HCT116 (cell line): ENCODE measurements at regions not wholly inside any gene's neighbourhood (a gene's known extent, or its start where the extent isn't known, plus 50 kb on each side); places are given as distances from the start of the nearest gene placed in this dataset.

Source experiments
- ATAC-seq: fragments of 200-7000 bp; cut with Tn5 transposase; 2 replicates; pipeline ENCODE4 v1.9.1; 2020; ENCODE audit warnings: mild to moderate bottlenecking, moderate library complexity
- BruUV-seq: library from RNA; stranded (reverse); fragments of 400-500 nt; replicated peaks from 2 replicates; lab custom pipeline; 2021; lab: Mats Ljungman, UMichigan
- CTCF ChIA-PET: fragments of 300-600 bp; sonication (Branson Sonifier 250); formaldehyde crosslinking; loops from one replicate; lab custom pipeline; 2021; ENCODE audit warnings: antibody characterized with exemption; lab: Charles Lee
- POLR2A ChIA-PET: fragments of 300-600, 350-600 bp; sonication (Branson Sonifier 250); formaldehyde crosslinking; loops from one replicate; lab custom pipeline; 2021; ENCODE audit warnings: antibody characterized with exemption; lab: Charles Lee
- RAD21 ChIA-PET, 2 experiments: fragments of 300-600 bp; sonication (Branson Sonifier 250); formaldehyde crosslinking; loops; one replicate each; lab custom pipeline; 2023; ENCODE audit warnings: low total read pairs in 2 of 2; ENCODE audit not compliant: uncharacterized antibody in 2 of 2, unreplicated experiment in 2 of 2, low non-redundant PET in 1 of 2; lab: Charles Lee
- DNase-seq: peaks from one replicate; pipeline ENCODE4 v3.0.0-alpha.2; 2010; ENCODE audit warnings: low read depth, low spot score
- H2AFZ ChIP-seq: fragments of 200-600 bp; shearing (Covaris generic), sonication (generic); 2 replicates; pipeline ENCODE4 v1.6.1; 2017; ENCODE audit warnings: low read depth, mixed run types, mixed read lengths, antibody characterized with exemption, low read length; ENCODE audit not compliant: poor library complexity, severe bottlenecking
- H3K27ac ChIP-seq: 2 replicates; pipeline ENCODE4 v1.5.1; 2012; ENCODE audit warnings: low read depth, low read length
- H3K27me3 ChIP-seq: fragments of 200-600 bp; sonication (generic); 2 replicates; pipeline ENCODE4 v1.6.1; 2016; ENCODE audit warnings: mixed run types, low read length, mixed read lengths; ENCODE audit not compliant: insufficient read depth
- H3K36me3 ChIP-seq, 2 experiments: fragments of 200-500 bp in 1 of 2; fragments of 200-600 bp in 1 of 2; sonication (Bioruptor generic) in 1 of 2; sonication (generic) in 1 of 2; 2 replicates each; pipeline versions ENCODE4 v1.5.1 to v1.6.1; 2014 to 2016; ENCODE audit warnings: low read length in 2 of 2, inconsistent platforms in 1 of 2, mixed read lengths in 1 of 2, mixed run types in 1 of 2; ENCODE audit not compliant: insufficient read depth in 2 of 2, control insufficient read depth in 1 of 2
- H3K4me1 ChIP-seq, 2 experiments: fragments of 200-600 bp in 1 of 2; sonication (generic) in 1 of 2; 2 replicates each; pipeline versions ENCODE4 v1.5.1 to v1.6.1; 2012 to 2017; ENCODE audit warnings: low read length in 2 of 2, inconsistent platforms in 1 of 2, mild to moderate bottlenecking in 1 of 2, mixed read lengths in 1 of 2, mixed run types in 1 of 2, moderate library complexity in 1 of 2; ENCODE audit not compliant: insufficient read depth in 2 of 2, control insufficient read depth in 1 of 2
- H3K4me2 ChIP-seq: fragments of 200-600 bp; sonication (generic); 2 replicates; pipeline ENCODE4 v1.6.1; 2017; ENCODE audit warnings: mixed run types, low read length, mixed read lengths
- H3K4me3 ChIP-seq, 2 experiments: fragments of 200-600 bp in 1 of 2; sonication (generic) in 1 of 2; replicated peaks in 1 of 2; 2 replicates each; pipeline ENCODE4 v1.5.1; 2011 to 2016; ENCODE audit warnings: low read length in 2 of 2, control low read depth in 1 of 2, low read depth in 1 of 2, mild to moderate bottlenecking in 1 of 2, mixed read lengths in 1 of 2, mixed run types in 1 of 2
- H3K79me2 ChIP-seq: fragments of 200-600 bp; sonication (generic); 2 replicates; pipeline ENCODE4 v1.6.1; 2017; ENCODE audit warnings: mild to moderate bottlenecking, mixed run types, low read length, moderate library complexity, mixed read lengths; ENCODE audit not compliant: insufficient read depth
- H3K9ac ChIP-seq: fragments of 200-600 bp; sonication (generic); 2 replicates; pipeline ENCODE4 v1.6.1; 2016; ENCODE audit warnings: low read length, mixed read lengths
- H3K9me2 ChIP-seq: fragments of 200-600 bp; sonication (generic), shearing (Covaris generic); 2 replicates; pipeline ENCODE4 v1.6.1; 2017; ENCODE audit warnings: mixed run types, mild to moderate bottlenecking, moderate library complexity; ENCODE audit not compliant: insufficient read depth
- H3K9me3 ChIP-seq, 2 experiments: fragments of 200-500 bp in 1 of 2; fragments of 200-600 bp in 1 of 2; sonication (Bioruptor generic) in 1 of 2; sonication (generic) in 1 of 2; 2 replicates each; pipeline ENCODE4 v1.6.1; 2014 to 2017; ENCODE audit warnings: low read length in 2 of 2, mixed read lengths in 2 of 2, inconsistent platforms in 1 of 2, low read depth in 1 of 2, mild to moderate bottlenecking in 1 of 2, mixed run types in 1 of 2, moderate library complexity in 1 of 2; ENCODE audit not compliant: control insufficient read depth in 1 of 2, insufficient read depth in 1 of 2
- H4K20me1 ChIP-seq: fragments of 200-600 bp; sonication (generic), shearing (Covaris generic); 2 replicates; pipeline ENCODE4 v1.6.1; 2017; ENCODE audit warnings: mixed run types, mild to moderate bottlenecking, moderate library complexity; ENCODE audit not compliant: insufficient read depth
- ATF3 ChIP-seq: IDR thresholded peaks from 2 replicates; pipeline ENCODE4 v1.6.1; 2012
- CBX3 ChIP-seq: IDR thresholded peaks from 2 replicates; pipeline ENCODE4 v1.6.1; 2012; ENCODE audit warnings: low read depth
- EGR1 ChIP-seq: IDR thresholded peaks from 2 replicates; pipeline ENCODE4 v1.6.1; 2012; ENCODE audit warnings: low read depth
- ELF1 ChIP-seq: IDR thresholded peaks from 2 replicates; pipeline ENCODE4 v1.6.1; 2012; ENCODE audit warnings: low read depth, borderline replicate concordance
- EZH2 ChIP-seq: fragments of 200-600 bp; sonication (generic); IDR thresholded peaks from 2 replicates; pipeline ENCODE4 v1.6.1; 2017; ENCODE audit warnings: antibody characterized with exemption, mixed run types
- EZH2phosphoT487 ChIP-seq: fragments of 200-600 bp; IDR thresholded peaks from 2 replicates; pipeline ENCODE4 v1.6.1; 2018; ENCODE audit warnings: antibody characterized with exemption, borderline replicate concordance
- JUND ChIP-seq: IDR thresholded peaks from 2 replicates; pipeline ENCODE4 v1.6.1; 2012
- MAX ChIP-seq: IDR thresholded peaks from 2 replicates; pipeline ENCODE4 v1.6.1; 2012
- POLR2AphosphoS5 ChIP-seq: IDR thresholded peaks from 2 replicates; pipeline ENCODE4 v1.6.1; 2011; ENCODE audit warnings: mild to moderate bottlenecking, low read depth, low read length, moderate library complexity
- RAD21 ChIP-seq: IDR thresholded peaks from 2 replicates; pipeline ENCODE4 v1.6.1; 2012; ENCODE audit warnings: low read depth, mild to moderate bottlenecking
- TCF7L2 ChIP-seq: IDR thresholded peaks from 2 replicates; pipeline ENCODE4 v1.7.0; 2011; ENCODE audit warnings: borderline replicate concordance, inconsistent platforms; ENCODE audit not compliant: insufficient read depth, insufficient read length; ENCODE audit errors: extremely low read depth
- ZBTB33 ChIP-seq: IDR thresholded peaks from 2 replicates; pipeline ENCODE4 v1.6.1; 2011; ENCODE audit warnings: mild to moderate bottlenecking, low read length, moderate library complexity; ENCODE audit not compliant: insufficient replicate concordance; ENCODE audit errors: extremely low read depth
- ZFX ChIP-seq: fragments of 450-650 bp; IDR thresholded peaks from 2 replicates; pipeline ENCODE4 v1.6.1; 2017
- intact Hi-C: fragments of 100-400 bp; cut with micrococcal nuclease; formaldehyde crosslinking; loops from 2 replicates; pipeline ENCODE4 v1.10.0; 2022
- TF ChIP-seq, protein P1 (sequence below): IDR thresholded peaks from 2 replicates; pipeline ENCODE4 v1.6.1; 2012; ENCODE audit warnings: low read depth
- TF ChIP-seq, protein P2 (sequence below), 3 experiments: fragments of 200-600 bp in 1 of 3; sonication (generic) in 1 of 3; IDR thresholded peaks in 2 of 3; conservative IDR thresholded peaks in 1 of 3; 2 replicates each; pipeline ENCODE4 v1.5.1; 2012 to 2017; ENCODE audit warnings: low read depth in 2 of 3, low read length in 2 of 3, antibody characterized with exemption in 1 of 3, borderline replicate concordance in 1 of 3, control low read depth in 1 of 3, mild to moderate bottlenecking in 1 of 3, mixed read lengths in 1 of 3, mixed run types in 1 of 3, moderate library complexity in 1 of 3; ENCODE audit not compliant: insufficient read depth in 1 of 3

DNA sequence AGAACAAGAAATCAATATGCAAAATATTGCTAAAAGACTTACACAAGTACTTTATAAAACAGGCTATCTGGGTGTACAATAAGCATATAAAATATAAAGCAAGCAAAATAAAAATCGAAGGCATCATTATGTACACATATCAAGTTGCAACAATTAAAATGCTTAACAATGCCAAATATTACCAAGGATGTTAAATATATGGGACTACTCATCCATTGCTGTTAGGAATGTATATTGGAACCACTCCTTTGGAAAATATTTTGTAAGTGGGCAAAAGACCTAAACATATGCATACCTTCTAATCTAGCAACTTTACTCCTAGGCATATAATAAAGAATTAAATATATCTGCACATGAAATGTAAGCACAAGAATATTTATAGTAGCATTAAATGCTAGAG lies 632.6 kb upstream of the COX7C start:
- no peak for DNase-seq
- no peak overlapping the region for H2AFZ ChIP-seq
- H3K4me2 ChIP-seq = no peak overlapping the region
- POLR2A ChIA-PET = no interaction called here
- BruUV-seq = no TSS peak
- no peaks in the 10 kb centered on the region for H3K36me3 ChIP-seq
- no peaks in the 10 kb centered on the region for H3K79me2 ChIP-seq
- H3K4me3 ChIP-seq = no peak overlapping the region
- CTCF ChIA-PET = no interaction called here
- RAD21 ChIA-PET = no interaction called here
- H3K9ac ChIP-seq = no peak overlapping the region
- H4K20me1 ChIP-seq = no peaks in the 10 kb centered on the region
- H3K27ac ChIP-seq = no peak overlapping the region
- ATAC-seq = no peak
- intact Hi-C loops = no loop called here
- H3K27me3 ChIP-seq = no peaks in the 10 kb centered on the region
- H3K4me1 ChIP-seq = no peaks in the 10 kb centered on the region
- no peak for TF ChIP-seq EZH2phosphoT487
- TF ChIP-seq EZH2 = no peak
- TF ChIP-seq, protein P1, sequence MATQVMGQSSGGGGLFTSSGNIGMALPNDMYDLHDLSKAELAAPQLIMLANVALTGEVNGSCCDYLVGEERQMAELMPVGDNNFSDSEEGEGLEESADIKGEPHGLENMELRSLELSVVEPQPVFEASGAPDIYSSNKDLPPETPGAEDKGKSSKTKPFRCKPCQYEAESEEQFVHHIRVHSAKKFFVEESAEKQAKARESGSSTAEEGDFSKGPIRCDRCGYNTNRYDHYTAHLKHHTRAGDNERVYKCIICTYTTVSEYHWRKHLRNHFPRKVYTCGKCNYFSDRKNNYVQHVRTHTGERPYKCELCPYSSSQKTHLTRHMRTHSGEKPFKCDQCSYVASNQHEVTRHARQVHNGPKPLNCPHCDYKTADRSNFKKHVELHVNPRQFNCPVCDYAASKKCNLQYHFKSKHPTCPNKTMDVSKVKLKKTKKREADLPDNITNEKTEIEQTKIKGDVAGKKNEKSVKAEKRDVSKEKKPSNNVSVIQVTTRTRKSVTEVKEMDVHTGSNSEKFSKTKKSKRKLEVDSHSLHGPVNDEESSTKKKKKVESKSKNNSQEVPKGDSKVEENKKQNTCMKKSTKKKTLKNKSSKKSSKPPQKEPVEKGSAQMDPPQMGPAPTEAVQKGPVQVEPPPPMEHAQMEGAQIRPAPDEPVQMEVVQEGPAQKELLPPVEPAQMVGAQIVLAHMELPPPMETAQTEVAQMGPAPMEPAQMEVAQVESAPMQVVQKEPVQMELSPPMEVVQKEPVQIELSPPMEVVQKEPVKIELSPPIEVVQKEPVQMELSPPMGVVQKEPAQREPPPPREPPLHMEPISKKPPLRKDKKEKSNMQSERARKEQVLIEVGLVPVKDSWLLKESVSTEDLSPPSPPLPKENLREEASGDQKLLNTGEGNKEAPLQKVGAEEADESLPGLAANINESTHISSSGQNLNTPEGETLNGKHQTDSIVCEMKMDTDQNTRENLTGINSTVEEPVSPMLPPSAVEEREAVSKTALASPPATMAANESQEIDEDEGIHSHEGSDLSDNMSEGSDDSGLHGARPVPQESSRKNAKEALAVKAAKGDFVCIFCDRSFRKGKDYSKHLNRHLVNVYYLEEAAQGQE = no peak
- TF ChIP-seq JUND = no peak
- no peak for TF ChIP-seq MAX
- TF ChIP-seq ATF3 = no peak
- no peak for TF ChIP-seq ZFX
- TF ChIP-seq, protein P2, sequence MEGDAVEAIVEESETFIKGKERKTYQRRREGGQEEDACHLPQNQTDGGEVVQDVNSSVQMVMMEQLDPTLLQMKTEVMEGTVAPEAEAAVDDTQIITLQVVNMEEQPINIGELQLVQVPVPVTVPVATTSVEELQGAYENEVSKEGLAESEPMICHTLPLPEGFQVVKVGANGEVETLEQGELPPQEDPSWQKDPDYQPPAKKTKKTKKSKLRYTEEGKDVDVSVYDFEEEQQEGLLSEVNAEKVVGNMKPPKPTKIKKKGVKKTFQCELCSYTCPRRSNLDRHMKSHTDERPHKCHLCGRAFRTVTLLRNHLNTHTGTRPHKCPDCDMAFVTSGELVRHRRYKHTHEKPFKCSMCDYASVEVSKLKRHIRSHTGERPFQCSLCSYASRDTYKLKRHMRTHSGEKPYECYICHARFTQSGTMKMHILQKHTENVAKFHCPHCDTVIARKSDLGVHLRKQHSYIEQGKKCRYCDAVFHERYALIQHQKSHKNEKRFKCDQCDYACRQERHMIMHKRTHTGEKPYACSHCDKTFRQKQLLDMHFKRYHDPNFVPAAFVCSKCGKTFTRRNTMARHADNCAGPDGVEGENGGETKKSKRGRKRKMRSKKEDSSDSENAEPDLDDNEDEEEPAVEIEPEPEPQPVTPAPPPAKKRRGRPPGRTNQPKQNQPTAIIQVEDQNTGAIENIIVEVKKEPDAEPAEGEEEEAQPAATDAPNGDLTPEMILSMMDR (IDR thresholded peaks at IDR 0.05 in 2 of 3, conservative IDR thresholded peaks at IDR 0.05 in 1 of 3; ENCODE audit: borderline replicate concordance in 1 of 3, insufficient read depth in 1 of 3, low read depth in 2 of 3, low read length in 2 of 3) = no peak
- TF ChIP-seq ZBTB33 = no peak
- no peak for TF ChIP-seq POLR2AphosphoS5
- TF ChIP-seq ELF1 = no peak
- no peak for TF ChIP-seq CBX3
- TF ChIP-seq RAD21 = no peak
- TF ChIP-seq TCF7L2 = no peak
- TF ChIP-seq EGR1 = no peak
- H3K9me3 ChIP-seq = no peaks in the 10 kb centered on the region
- no peaks in the 10 kb centered on the region for H3K9me2 ChIP-seq
